Esophagus muscularis mucosa (tissue), 4 donors: ENCODE measurements at regions not wholly inside any gene's neighbourhood (a gene's known extent, or its start where the extent isn't known, plus 50 kb on each side); places are given as distances from the start of the nearest gene placed in this dataset.

Experiments
- DNase-seq: peaks from one replicate; pipeline ENCODE4 v3.0.0-alpha.2; 2017; ENCODE audit errors: extremely low spot score
- H3K27ac ChIP-seq, 4 donors: fragments of 200-600 bp; sonication (generic); replicated peaks in 1 of 4; 1 replicate in 3 of 4; 2 replicates in 1 of 4; pipeline ENCODE4 v1.5.1; 2016 to 2019; ENCODE audit warnings: mild to moderate bottlenecking in 1 of 4
- H3K27me3 ChIP-seq, 4 donors: fragments of 200-600 bp; sonication (generic); one replicate each; pipeline versions ENCODE4 v1.5.1 to v1.6.0; 2016 to 2019
- H3K36me3 ChIP-seq, 4 donors: fragments of 200-600 bp; sonication (generic); one replicate each; pipeline ENCODE4 v1.5.1; 2016 to 2019
- H3K4me1 ChIP-seq, 4 donors: fragments of 200-600 bp; sonication (generic); one replicate each; pipeline ENCODE4 v1.5.1; 2016 to 2019
- H3K4me3 ChIP-seq, 4 donors: fragments of 200-600 bp; sonication (generic); 1 replicate in 2 of 4; 2 replicates in 2 of 4; pipeline ENCODE4 v1.5.1; 2016 to 2019; ENCODE audit warnings: mild to moderate bottlenecking in 4 of 4, moderate library complexity in 1 of 4
- H3K9me3 ChIP-seq, 4 donors: fragments of 200-600 bp; sonication (generic); 1 replicate in 3 of 4; 2 replicates in 1 of 4; pipeline ENCODE4 v1.5.1; 2016 to 2019
- CTCF ChIP-seq, 3 experiments: fragments of 200-600 bp in 2 of 3; fragments of 450-650 bp in 1 of 3; sonication (generic) in 2 of 3; IDR thresholded peaks; one replicate each; pipeline ENCODE4 v1.5.1; 2017 to 2019; ENCODE audit warnings: antibody characterized with exemption in 3 of 3, mild to moderate bottlenecking in 2 of 3, moderate library complexity in 1 of 3
- EP300 ChIP-seq: sonication (generic); formaldehyde crosslinking; IDR thresholded peaks from one replicate; pipeline ENCODE4 v1.6.1; 2017; ENCODE audit warnings: antibody characterized with exemption
- POLR2A ChIP-seq: fragments of 450-650 bp; IDR thresholded peaks from one replicate; pipeline ENCODE4 v1.6.1; 2017; ENCODE audit warnings: antibody characterized with exemption, moderate library complexity, mild to moderate bottlenecking, low read depth
- POLR2AphosphoS5 ChIP-seq, 2 donors: sonication (generic); formaldehyde crosslinking; IDR thresholded peaks; one replicate each; pipeline ENCODE4 v1.6.1; 2017; ENCODE audit warnings: antibody characterized with exemption in 2 of 2
- WGBS: methylation state at CpG from one replicate; pipeline ENCODE4 v1.1.5; 2018; 5-methylcytosine and 5-hydroxymethylcytosine counted together
- intact Hi-C: fragments of 100-400 bp; cut with DNase I; formaldehyde crosslinking; loops from one replicate; pipeline ENCODE4 v1.15.1; 2023

- TF ChIP-seq POLR2AphosphoS5 (IDR thresholded peaks at IDR 0.05) = no peak
- H3K27me3 ChIP-seq = no peaks in the 10 kb centered on the region
- H3K27ac ChIP-seq = no peak overlapping the region
- H3K4me1 ChIP-seq = peaks cover 0 to 15% (median 4%) of the 10 kb centered on the region in 4 donors
- intact Hi-C loops = no loop called here
- no peaks in the 10 kb centered on the region for H3K36me3 ChIP-seq
- H3K9me3 ChIP-seq = no peaks in the 10 kb centered on the region
- H3K4me3 ChIP-seq = no peak overlapping the region
- no peak for DNase-seq
- 96% methylated on average over 3 of the region's 3 CpGs for WGBS
Observed at GRCh38 chr20:19859444-19859843, 101.4 kb downstream of the RIN2 start.

GRCh38 chr20:19860737-19861136 lies 102.7 kb downstream of the RIN2 start:
- Histone ChIP-seq H3K27me3 (no peaks in the 10 kb centered on the region), H3K4me3 (no peak overlapping the region), H3K4me1 (peaks cover 0 to 15% (median 4%) of the 10 kb centered on the region in 4 donors), H3K9me3 (no peaks in the 10 kb centered on the region), H3K36me3 (no peaks in the 10 kb centered on the region), H3K27ac (no peak overlapping the region)
- 95% methylated on average over 2 of the region's 2 CpGs for WGBS
- TF ChIP-seq CTCF (IDR thresholded peaks at IDR 0.05) (no peak), POLR2A (no peak), POLR2AphosphoS5 (IDR thresholded peaks at IDR 0.05) (no peak), EP300 (no peak)
- intact Hi-C loops = no loop called here
- DNase-seq = no peak

DNA sequence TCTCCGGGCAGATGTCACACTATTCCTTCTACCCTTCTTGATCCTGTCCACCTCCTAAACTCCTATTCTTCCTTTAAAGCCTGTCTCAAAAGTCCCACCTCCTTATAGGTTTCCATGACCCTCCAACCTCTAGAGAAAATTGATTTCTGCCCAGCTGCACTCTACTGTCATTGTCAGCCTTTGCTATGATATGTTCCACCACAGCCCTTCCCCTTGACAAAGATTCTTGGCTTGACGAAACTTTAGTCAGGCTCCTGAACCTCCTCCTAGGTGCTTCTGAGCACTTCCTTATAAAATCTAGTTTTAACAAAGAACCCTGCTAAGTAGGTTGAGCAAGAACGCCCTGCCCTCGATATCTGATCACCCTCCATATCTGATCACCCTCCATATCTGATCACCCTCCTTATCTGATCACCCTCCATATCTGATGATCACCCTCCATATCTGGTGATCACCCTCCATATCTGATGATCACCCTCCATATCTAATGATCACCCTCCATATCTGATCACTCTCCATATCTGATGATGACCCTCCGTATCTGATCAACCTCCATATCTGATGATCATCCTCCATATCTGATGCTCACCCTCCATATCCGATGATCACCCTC lies 103.2 kb downstream of the RIN2 start:
- Histone ChIP-seq H3K4me1 (peaks cover 0 to 15% (median 4%) of the 10 kb centered on the region in 4 donors), H3K9me3 (no peaks in the 10 kb centered on the region), H3K4me3 (no peak overlapping the region), H3K27me3 (no peaks in the 10 kb centered on the region), H3K36me3 (no peaks in the 10 kb centered on the region), H3K27ac (no peak overlapping the region)
- intact Hi-C loops = no loop called here
- no peak for DNase-seq
- 93% methylated on average over 6 of the region's 6 CpGs for WGBS
- TF ChIP-seq CTCF (IDR thresholded peaks at IDR 0.05) (no peak), POLR2A (no peak), POLR2AphosphoS5 (IDR thresholded peaks at IDR 0.05) (no peak)

- Histone ChIP-seq H3K27me3 (no peaks in the 10 kb centered on the region), H3K9me3 (no peaks in the 10 kb centered on the region), H3K4me3 (no peak overlapping the region), H3K27ac (no peak overlapping the region), H3K36me3 (no peaks in the 10 kb centered on the region), H3K4me1 (peaks cover 0 to 6% (median 0%) of the 10 kb centered on the region in 4 donors)
- intact Hi-C loops = no loop called here
- 65% methylated on average over 3 of the region's 3 CpGs for WGBS
- TF ChIP-seq POLR2A = no peak
- TF ChIP-seq CTCF (IDR thresholded peaks at IDR 0.05) = no peak
- TF ChIP-seq POLR2AphosphoS5 (IDR thresholded peaks at IDR 0.05) = no peak
- no peak for TF ChIP-seq EP300
- no peak for DNase-seq
Observed at GRCh38 chr20:19864130-19864529, 106.1 kb downstream of the RIN2 start.

DNA sequence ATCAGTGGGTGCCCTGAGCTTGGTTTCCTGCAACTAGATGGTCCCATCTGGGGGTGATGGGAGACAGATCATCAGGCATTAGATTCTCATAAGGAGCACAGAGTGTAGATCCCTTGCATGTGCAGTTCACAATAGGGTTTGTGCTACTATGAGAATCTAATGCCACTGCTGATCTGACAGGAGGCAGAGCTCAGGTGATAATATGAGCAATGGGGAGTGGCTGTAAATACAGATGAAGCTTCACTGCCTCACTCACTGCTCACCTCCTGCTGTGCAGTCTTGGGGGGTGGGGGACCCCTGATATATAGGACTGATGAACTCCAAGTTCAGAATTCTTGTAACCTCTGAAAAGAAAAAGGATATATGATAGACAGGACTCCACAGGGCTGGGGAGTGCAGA lies 108.0 kb downstream of the RIN2 start:
- TF ChIP-seq EP300 (no peak), POLR2A (no peak), CTCF (IDR thresholded peaks at IDR 0.05) (no peak), POLR2AphosphoS5 (IDR thresholded peaks at IDR 0.05) (no peak)
- no peak overlapping the region for H3K27ac ChIP-seq
- peaks cover 0 to 6% (median 0%) of the 10 kb centered on the region in 4 donors for H3K4me1 ChIP-seq
- peaks cover 0 to 5% (median 0%) of the 10 kb centered on the region in 4 donors for H3K36me3 ChIP-seq
- DNase-seq = no peak
- intact Hi-C loops = no loop called here
- no peaks in the 10 kb centered on the region for H3K27me3 ChIP-seq
- no peaks in the 10 kb centered on the region for H3K9me3 ChIP-seq
- no peak overlapping the region for H3K4me3 ChIP-seq
